ENCODE measurements at regions not wholly inside any gene's neighbourhood (a gene's known extent, or its start where the extent isn't known, plus 50 kb on each side); places are given as distances from the start of the nearest gene placed in this dataset.

DNA sequence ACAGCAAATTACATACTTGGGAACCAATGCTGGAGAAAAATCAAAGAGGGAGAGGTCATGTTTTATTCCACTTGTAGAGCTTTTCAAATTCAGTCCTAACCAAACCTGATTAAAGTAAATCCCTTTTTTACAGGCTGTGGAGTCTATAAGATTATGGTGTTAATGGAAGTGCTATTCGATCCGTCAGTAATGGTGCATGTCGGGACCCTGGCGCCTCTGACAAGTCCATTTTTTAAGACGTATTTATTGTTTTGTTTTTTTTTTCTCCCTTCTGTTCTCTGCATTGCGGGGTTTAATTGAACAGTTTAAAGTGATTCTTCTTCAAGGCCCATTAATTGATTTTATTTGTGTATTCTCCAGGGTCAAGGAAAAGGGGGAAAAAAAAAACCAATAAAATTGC, 725.9 kb downstream of the TUSC7 start:
- Histone ChIP-seq H3K27me3 (no peaks in the 10 kb centered on the region), H3K36me3 (no peaks in the 10 kb centered on the region), H3K27ac (no peak overlapping the region), H3K4me1 (ENCODE audit: low read depth) (no peaks in the 10 kb centered on the region), H3K4me3 (no peak overlapping the region), H3K9me3 (ENCODE audit: low read depth) (no peaks in the 10 kb centered on the region)
- DNase-seq (ENCODE audit: low read depth in 1 of 2, low spot score in 1 of 2): no peak
- TF ChIP-seq, protein P1, sequence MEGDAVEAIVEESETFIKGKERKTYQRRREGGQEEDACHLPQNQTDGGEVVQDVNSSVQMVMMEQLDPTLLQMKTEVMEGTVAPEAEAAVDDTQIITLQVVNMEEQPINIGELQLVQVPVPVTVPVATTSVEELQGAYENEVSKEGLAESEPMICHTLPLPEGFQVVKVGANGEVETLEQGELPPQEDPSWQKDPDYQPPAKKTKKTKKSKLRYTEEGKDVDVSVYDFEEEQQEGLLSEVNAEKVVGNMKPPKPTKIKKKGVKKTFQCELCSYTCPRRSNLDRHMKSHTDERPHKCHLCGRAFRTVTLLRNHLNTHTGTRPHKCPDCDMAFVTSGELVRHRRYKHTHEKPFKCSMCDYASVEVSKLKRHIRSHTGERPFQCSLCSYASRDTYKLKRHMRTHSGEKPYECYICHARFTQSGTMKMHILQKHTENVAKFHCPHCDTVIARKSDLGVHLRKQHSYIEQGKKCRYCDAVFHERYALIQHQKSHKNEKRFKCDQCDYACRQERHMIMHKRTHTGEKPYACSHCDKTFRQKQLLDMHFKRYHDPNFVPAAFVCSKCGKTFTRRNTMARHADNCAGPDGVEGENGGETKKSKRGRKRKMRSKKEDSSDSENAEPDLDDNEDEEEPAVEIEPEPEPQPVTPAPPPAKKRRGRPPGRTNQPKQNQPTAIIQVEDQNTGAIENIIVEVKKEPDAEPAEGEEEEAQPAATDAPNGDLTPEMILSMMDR (IDR thresholded peaks at IDR 0.05; ENCODE audit: low read depth, low read length): no peak

DNA sequence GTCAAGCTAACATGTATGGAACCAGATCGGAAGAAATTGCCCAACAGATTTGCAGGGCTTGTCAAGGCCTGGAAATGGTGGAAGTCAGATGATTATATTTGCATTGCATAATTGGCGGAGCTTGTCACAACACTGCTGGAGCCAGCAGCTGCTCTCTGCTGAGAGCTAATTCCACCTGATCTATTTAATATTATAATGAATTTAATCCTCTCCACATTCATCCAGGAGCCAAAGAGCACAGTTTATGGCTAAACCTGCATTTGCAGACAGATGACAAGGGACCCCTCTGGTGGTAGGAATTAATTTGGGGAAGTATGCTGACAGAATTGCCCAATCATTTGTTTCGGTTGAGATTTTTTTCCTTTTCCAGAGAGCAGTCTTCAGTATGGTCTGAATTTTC, 730.2 kb downstream of the TUSC7 start:
- Histone ChIP-seq H3K4me1 (ENCODE audit: low read depth) (no peaks in the 10 kb centered on the region), H3K36me3 (no peaks in the 10 kb centered on the region), H3K27ac (no peak overlapping the region), H3K27me3 (no peaks in the 10 kb centered on the region), H3K4me3 (no peak overlapping the region), H3K9me3 (ENCODE audit: low read depth) (no peaks in the 10 kb centered on the region)
- DNase-seq (ENCODE audit: low read depth in 1 of 2, low spot score in 1 of 2): peak; percentile 28 to 48
- TF ChIP-seq, protein P1 (IDR thresholded peaks at IDR 0.05; ENCODE audit: low read depth, low read length): peak; percentile 43

DNA sequence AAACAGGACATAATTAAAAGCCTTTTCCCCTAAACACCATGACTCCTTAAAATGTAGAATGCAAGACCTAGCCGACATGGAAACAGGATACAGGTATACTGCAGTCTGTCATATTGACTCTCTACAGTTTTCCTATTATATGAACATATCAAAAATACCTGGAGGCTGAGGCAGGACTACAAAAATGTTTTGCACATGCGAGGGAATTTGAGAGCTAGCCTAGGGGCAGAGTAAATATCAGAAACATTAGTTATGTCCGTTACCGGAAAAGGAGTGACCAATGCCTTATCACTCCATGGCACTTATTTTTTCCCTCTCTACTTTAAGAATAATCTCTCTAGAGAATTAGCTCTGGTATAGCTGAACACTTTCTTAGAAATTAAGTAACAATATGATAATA, 732.3 kb downstream of the TUSC7 start:
- H3K9me3 ChIP-seq (ENCODE audit: low read depth): no peaks in the 10 kb centered on the region
- no peak overlapping the region for H3K4me3 ChIP-seq
- H3K36me3 ChIP-seq: no peaks in the 10 kb centered on the region
- no peaks in the 10 kb centered on the region for H3K4me1 ChIP-seq (ENCODE audit: low read depth)
- TF ChIP-seq, protein P1 (IDR thresholded peaks at IDR 0.05; ENCODE audit: low read depth, low read length): no peak
- H3K27ac ChIP-seq: no peak overlapping the region
- no peak for DNase-seq (ENCODE audit: low read depth in 1 of 2, low spot score in 1 of 2)
- no peaks in the 10 kb centered on the region for H3K27me3 ChIP-seq

DNA sequence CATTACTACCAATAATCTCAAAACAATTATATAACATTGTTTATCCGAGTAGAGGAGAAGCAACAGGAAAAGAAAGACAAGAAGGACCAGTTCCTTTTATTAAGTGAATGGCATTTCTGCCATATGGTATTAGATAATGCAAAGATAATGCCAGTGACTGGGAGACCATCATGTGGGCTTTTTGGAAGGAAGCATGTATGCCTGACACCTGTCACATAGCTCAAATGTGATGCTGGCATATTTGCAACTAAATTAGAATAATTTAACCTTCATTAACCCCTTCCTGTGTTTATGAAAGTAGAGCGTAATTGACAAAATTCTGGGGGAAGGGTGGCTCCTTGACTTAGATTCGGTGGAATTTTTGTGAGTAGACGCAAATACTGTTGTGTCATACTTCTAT, 733.0 kb downstream of the TUSC7 start:
- TF ChIP-seq, protein P1 (IDR thresholded peaks at IDR 0.05; ENCODE audit: low read depth, low read length): no peak
- Histone ChIP-seq H3K27me3 (no peaks in the 10 kb centered on the region), H3K4me3 (no peak overlapping the region), H3K36me3 (no peaks in the 10 kb centered on the region), H3K27ac (no peak overlapping the region), H3K4me1 (ENCODE audit: low read depth) (no peaks in the 10 kb centered on the region), H3K9me3 (ENCODE audit: low read depth) (no peaks in the 10 kb centered on the region)
- DNase-seq (ENCODE audit: low read depth in 1 of 2, low spot score in 1 of 2): no peak

DNA sequence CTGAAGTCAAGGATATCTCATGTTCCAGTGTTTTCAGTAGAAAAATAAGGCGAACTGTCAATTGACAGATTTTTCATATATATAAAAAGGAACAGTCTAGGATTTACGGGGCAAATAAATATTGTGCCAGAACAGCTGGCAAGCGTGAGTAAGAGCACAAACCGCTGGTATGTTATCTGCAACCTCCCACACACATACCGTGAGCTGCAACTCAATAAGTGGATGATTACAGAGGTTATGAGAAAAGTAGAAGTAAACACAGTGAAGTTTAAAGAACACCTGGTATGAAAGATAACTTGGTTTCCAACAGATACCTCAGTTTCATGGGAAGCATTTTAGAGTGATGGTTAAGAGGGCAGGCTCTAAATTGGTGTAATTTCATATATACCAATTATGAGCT, 733.4 kb downstream of the TUSC7 start:
- Histone ChIP-seq H3K36me3 (no peaks in the 10 kb centered on the region), H3K9me3 (ENCODE audit: low read depth) (no peaks in the 10 kb centered on the region), H3K27me3 (no peaks in the 10 kb centered on the region), H3K4me1 (ENCODE audit: low read depth) (no peaks in the 10 kb centered on the region), H3K4me3 (no peak overlapping the region), H3K27ac (no peak overlapping the region)
- peak in 1 of 2 donors; percentile 62 for DNase-seq (ENCODE audit: low read depth in 1 of 2, low spot score in 1 of 2)
- TF ChIP-seq, protein P1 (IDR thresholded peaks at IDR 0.05; ENCODE audit: low read depth, low read length): no peak

DNA sequence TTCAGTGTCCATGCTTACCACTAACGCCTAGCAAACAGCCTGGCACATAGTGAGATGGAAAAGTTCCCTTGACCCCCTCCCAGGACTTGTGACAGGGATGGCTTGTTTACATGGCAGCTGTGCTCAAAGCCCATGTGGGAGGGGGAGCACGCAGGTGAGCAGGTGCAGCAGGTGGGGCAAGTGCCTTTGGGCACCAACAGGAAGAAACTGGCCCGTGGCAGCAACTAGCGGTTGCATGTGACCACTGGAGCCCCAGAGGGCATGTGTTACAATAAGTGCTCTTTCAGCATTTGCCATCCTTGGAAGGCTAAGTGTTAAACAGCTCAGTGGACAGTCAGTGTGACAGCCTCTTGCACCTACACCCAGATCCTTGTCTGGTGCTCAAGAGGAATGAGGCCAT, 734.6 kb downstream of the TUSC7 start:
- no peaks in the 10 kb centered on the region for H3K4me1 ChIP-seq (ENCODE audit: low read depth)
- TF ChIP-seq, protein P1 (IDR thresholded peaks at IDR 0.05; ENCODE audit: low read depth, low read length): no peak
- no peak for DNase-seq (ENCODE audit: low read depth in 1 of 2, low spot score in 1 of 2)
- H3K9me3 ChIP-seq (ENCODE audit: low read depth): no peaks in the 10 kb centered on the region
- H3K36me3 ChIP-seq: no peaks in the 10 kb centered on the region
- H3K27ac ChIP-seq: no peak overlapping the region
- H3K27me3 ChIP-seq: no peaks in the 10 kb centered on the region
- no peak overlapping the region for H3K4me3 ChIP-seq

All from cardiac muscle cell (in vitro differentiated cells and primary cell).